ENCODE measurements at regions not wholly inside any gene's neighbourhood (a gene's known extent, or its start where the extent isn't known, plus 50 kb on each side); places are given as distances from the start of the nearest gene placed in this dataset.

DNA sequence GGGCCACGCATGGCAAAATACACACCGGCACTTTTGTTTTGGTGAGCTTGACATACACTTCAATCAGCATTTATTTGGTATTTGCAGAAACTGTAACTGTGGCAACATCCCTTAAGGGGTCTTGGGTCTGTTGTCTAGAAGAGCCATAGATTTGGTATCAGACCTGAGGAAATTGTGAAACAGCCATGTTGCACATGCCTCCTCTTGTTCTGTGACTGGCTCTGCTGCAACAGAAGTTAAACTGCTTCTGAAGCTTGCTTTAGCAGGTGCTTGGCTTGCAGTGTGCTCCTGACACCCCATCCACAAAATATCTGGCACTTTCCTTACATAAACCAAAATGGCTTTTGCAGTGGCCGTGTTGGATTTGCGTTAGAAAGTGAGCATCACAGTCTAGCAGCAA lies 247.3 kb downstream of the GATA3 start:
- no peaks in the 10 kb centered on the region for H3K9me3 Mint-ChIP-seq
- Histone ChIP-seq H3K9me3 (ENCODE audit: control insufficient read depth in 1 of 2, insufficient read depth in 1 of 2, low read length in 2 of 2) (no peaks in the 10 kb centered on the region), H3K27ac (ENCODE audit: low read depth in 1 of 2, low read length in 2 of 2) (no peak overlapping the region), H3K4me3 (ENCODE audit: low read length) (no peak overlapping the region), H3K27me3 (ENCODE audit: control insufficient read depth in 1 of 2, insufficient read depth in 2 of 2, low read length in 2 of 2) (no peaks in the 10 kb centered on the region), H3K36me3 (ENCODE audit: insufficient read depth, low read length) (no peaks in the 10 kb centered on the region), H3K4me1 (ENCODE audit: insufficient read depth, low read length) (no peaks in the 10 kb centered on the region)
- H3K36me3 Mint-ChIP-seq (ENCODE audit: low read depth) = no peaks in the 10 kb centered on the region
- CTCF ChIA-PET = no interaction called here
- DNase-seq (no peak), ATAC-seq (ENCODE audit: poor library complexity) (no peak)
- TF ChIP-seq, protein P1, sequence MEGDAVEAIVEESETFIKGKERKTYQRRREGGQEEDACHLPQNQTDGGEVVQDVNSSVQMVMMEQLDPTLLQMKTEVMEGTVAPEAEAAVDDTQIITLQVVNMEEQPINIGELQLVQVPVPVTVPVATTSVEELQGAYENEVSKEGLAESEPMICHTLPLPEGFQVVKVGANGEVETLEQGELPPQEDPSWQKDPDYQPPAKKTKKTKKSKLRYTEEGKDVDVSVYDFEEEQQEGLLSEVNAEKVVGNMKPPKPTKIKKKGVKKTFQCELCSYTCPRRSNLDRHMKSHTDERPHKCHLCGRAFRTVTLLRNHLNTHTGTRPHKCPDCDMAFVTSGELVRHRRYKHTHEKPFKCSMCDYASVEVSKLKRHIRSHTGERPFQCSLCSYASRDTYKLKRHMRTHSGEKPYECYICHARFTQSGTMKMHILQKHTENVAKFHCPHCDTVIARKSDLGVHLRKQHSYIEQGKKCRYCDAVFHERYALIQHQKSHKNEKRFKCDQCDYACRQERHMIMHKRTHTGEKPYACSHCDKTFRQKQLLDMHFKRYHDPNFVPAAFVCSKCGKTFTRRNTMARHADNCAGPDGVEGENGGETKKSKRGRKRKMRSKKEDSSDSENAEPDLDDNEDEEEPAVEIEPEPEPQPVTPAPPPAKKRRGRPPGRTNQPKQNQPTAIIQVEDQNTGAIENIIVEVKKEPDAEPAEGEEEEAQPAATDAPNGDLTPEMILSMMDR (IDR thresholded peaks at IDR 0.05) = no peak
- POLR2A ChIA-PET = no interaction called here
- H3K27ac Mint-ChIP-seq = no peak overlapping the region
- H3K27me3 Mint-ChIP-seq = no peaks in the 10 kb centered on the region
- H3K4me3 Mint-ChIP-seq = no peak overlapping the region
- peaks cover 5% of the 10 kb centered on the region for H3K4me1 Mint-ChIP-seq (ENCODE audit: low read depth)
- intact Hi-C loops (cut with DNase I, micrococcal nuclease) = no loop called here

GRCh38 chr10:8302565-8302964 lies 248.1 kb downstream of the GATA3 start:
- Mint-ChIP-seq H3K36me3 (ENCODE audit: low read depth) (no peaks in the 10 kb centered on the region), H3K27me3 (no peaks in the 10 kb centered on the region), H3K4me3 (no peak overlapping the region), H3K27ac (no peak overlapping the region), H3K9me3 (no peaks in the 10 kb centered on the region), H3K4me1 (ENCODE audit: low read depth) (peaks cover 5% of the 10 kb centered on the region)
- Histone ChIP-seq H3K27me3 (ENCODE audit: control insufficient read depth in 1 of 2, insufficient read depth in 2 of 2, low read length in 2 of 2) (no peaks in the 10 kb centered on the region), H3K36me3 (ENCODE audit: insufficient read depth, low read length) (no peaks in the 10 kb centered on the region), H3K4me3 (ENCODE audit: low read length) (no peak overlapping the region), H3K9me3 (ENCODE audit: control insufficient read depth in 1 of 2, insufficient read depth in 1 of 2, low read length in 2 of 2) (no peaks in the 10 kb centered on the region), H3K4me1 (ENCODE audit: insufficient read depth, low read length) (no peaks in the 10 kb centered on the region), H3K27ac (ENCODE audit: low read depth in 1 of 2, low read length in 2 of 2) (no peak overlapping the region)
- POLR2A ChIA-PET = no interaction called here
- TF ChIP-seq, protein P1 (IDR thresholded peaks at IDR 0.05) = no peak
- ATAC-seq (ENCODE audit: poor library complexity) (no peak), DNase-seq (no peak)
- CTCF ChIA-PET = no interaction called here
- intact Hi-C loops (cut with DNase I, micrococcal nuclease) = no loop called here

DNA sequence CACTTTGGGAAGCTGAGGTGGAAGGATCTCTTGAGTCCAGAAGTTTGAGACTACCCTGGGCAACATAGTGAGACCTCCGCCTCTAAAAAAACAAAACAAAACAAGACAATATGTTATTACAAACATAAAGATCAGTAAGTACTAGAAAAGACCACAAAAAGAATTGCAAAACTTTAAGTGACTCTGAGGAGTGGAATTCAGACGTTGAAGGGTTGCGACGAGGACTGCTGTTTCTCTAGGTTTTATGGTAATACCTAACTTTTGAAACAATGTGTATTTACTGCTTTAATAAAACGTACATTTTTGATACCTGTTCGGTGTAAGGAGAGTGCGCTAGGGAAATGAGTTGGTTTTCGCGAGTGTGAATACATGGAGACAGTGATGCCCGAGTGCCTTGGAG lies 250.4 kb downstream of the GATA3 start:
- intact Hi-C loops (cut with DNase I, micrococcal nuclease) = no loop called here
- Histone ChIP-seq H3K4me3 (ENCODE audit: low read length) (no peak overlapping the region), H3K4me1 (ENCODE audit: insufficient read depth, low read length) (no peaks in the 10 kb centered on the region), H3K27me3 (ENCODE audit: control insufficient read depth in 1 of 2, insufficient read depth in 2 of 2, low read length in 2 of 2) (no peaks in the 10 kb centered on the region), H3K36me3 (ENCODE audit: insufficient read depth, low read length) (no peaks in the 10 kb centered on the region), H3K27ac (ENCODE audit: low read depth in 1 of 2, low read length in 2 of 2) (no peak overlapping the region), H3K9me3 (ENCODE audit: control insufficient read depth in 1 of 2, insufficient read depth in 1 of 2, low read length in 2 of 2) (no peaks in the 10 kb centered on the region)
- Mint-ChIP-seq H3K4me3 (no peak overlapping the region), H3K36me3 (ENCODE audit: low read depth) (no peaks in the 10 kb centered on the region), H3K4me1 (ENCODE audit: low read depth) (no peaks in the 10 kb centered on the region), H3K27me3 (no peaks in the 10 kb centered on the region), H3K27ac (no peak overlapping the region), H3K9me3 (no peaks in the 10 kb centered on the region)
- DNase-seq (no peak), ATAC-seq (ENCODE audit: poor library complexity) (no peak)
- ChIA-PET CTCF (no interaction called here), POLR2A (interaction anchor here (0.6 kb wide), 1 partner anchor 976 kb away, joined by 3 read pairs; no protein-coding TSS in a partner anchor)
- TF ChIP-seq, protein P1 (IDR thresholded peaks at IDR 0.05) = no peak

All from CD4-positive, alpha-beta T cell (primary cell).